H1 (cell line): ENCODE measurements at regions not wholly inside any gene's neighbourhood (a gene's known extent, or its start where the extent isn't known, plus 50 kb on each side); places are given as distances from the start of the nearest gene placed in this dataset.

Source experiments
- CTCF ChIA-PET: fragments of 300-600 bp; sonication (Branson Sonifier 250); formaldehyde crosslinking; loops from one replicate; lab custom pipeline; 2021; ENCODE audit not compliant: partially characterized antibody; lab: Charles Lee
- POLR2A ChIA-PET: fragments of 300-600 bp; sonication (Branson Sonifier 250); formaldehyde crosslinking; loops from one replicate; lab custom pipeline; 2021; ENCODE audit warnings: inconsistent platforms; ENCODE audit not compliant: partially characterized antibody; lab: Charles Lee
- DNase-seq, 2 experiments: peaks; one replicate each; pipeline versions ENCODE4 v3.0.0 to v3.0.0-alpha.2; 2010 to 2022; ENCODE audit warnings: low spot score in 2 of 2, low read depth in 1 of 2, mixed read lengths in 1 of 2
- FAIRE-seq: peaks from 2 replicates; lab custom pipeline; 2011; peaks lifted over from hg19 to GRCh38; lab: Jason Lieb, UNC
- H2AFZ ChIP-seq: 2 replicates; pipeline ENCODE4 v1.8.1; 2012; ENCODE audit warnings: low read length, inconsistent platforms
- H2AK5ac ChIP-seq: 2 replicates; pipeline ENCODE4 v1.6.1; 2013; ENCODE audit warnings: low read depth, low read length
- H2BK120ac ChIP-seq: replicated peaks from 2 replicates; pipeline ENCODE3; 2013; ENCODE audit warnings: low read depth, low read length, inconsistent platforms
- H2BK12ac ChIP-seq: 2 replicates; pipeline ENCODE4 v1.6.1; 2013; ENCODE audit warnings: low read depth, low read length
- H2BK15ac ChIP-seq: 2 replicates; pipeline ENCODE4 v1.6.1; 2013; ENCODE audit warnings: low read length
- H2BK20ac ChIP-seq: 2 replicates; pipeline ENCODE4 v1.6.1; 2013; ENCODE audit warnings: low read length
- H2BK5ac ChIP-seq: 2 replicates; pipeline ENCODE4 v1.6.1; 2013; ENCODE audit warnings: low read depth, low read length
- H3K14ac ChIP-seq: 2 replicates; pipeline ENCODE4 v1.6.1; 2013; ENCODE audit warnings: inconsistent platforms; ENCODE audit not compliant: insufficient read length
- H3K18ac ChIP-seq: 2 replicates; pipeline ENCODE4 v1.6.1; 2013; ENCODE audit warnings: low read length; ENCODE audit errors: extremely low read depth
- H3K23ac ChIP-seq: 2 replicates; pipeline ENCODE4 v1.6.1; 2013; ENCODE audit warnings: inconsistent platforms; ENCODE audit not compliant: insufficient read length
- H3K23me2 ChIP-seq: 2 replicates; pipeline ENCODE4 v1.6.1; 2013; ENCODE audit warnings: low read depth, low read length
- H3K27ac ChIP-seq: 2 replicates; pipeline ENCODE4 v1.6.1; 2011; ENCODE audit warnings: low read depth, low read length, inconsistent platforms
- H3K27me3 ChIP-seq, 4 experiments: replicated peaks in 1 of 4; 1 replicate in 1 of 4; 2 replicates in 3 of 4; pipeline versions ENCODE4 v1.6.1 to v1.8.1; 2011 to 2013; ENCODE audit warnings: low read length in 3 of 4, mild to moderate bottlenecking in 3 of 4, inconsistent platforms in 2 of 4, mixed read lengths in 2 of 4, moderate library complexity in 1 of 4; ENCODE audit not compliant: control insufficient read depth in 3 of 4, insufficient read depth in 3 of 4; ENCODE audit errors: extremely low read depth in 1 of 4
- H3K36me3 ChIP-seq, 4 experiments: 2 replicates each; pipeline versions ENCODE4 v1.6.1 to v1.8.1; 2011 to 2013; ENCODE audit warnings: mild to moderate bottlenecking in 4 of 4, low read length in 3 of 4, moderate library complexity in 2 of 4, control low read depth in 1 of 4, inconsistent platforms in 1 of 4; ENCODE audit not compliant: insufficient read depth in 4 of 4, control insufficient read depth in 2 of 4
- H3K4ac ChIP-seq: replicated peaks from 2 replicates; pipeline ENCODE3; 2013; ENCODE audit warnings: low read length, low read depth, mixed read lengths, inconsistent platforms; ENCODE audit not compliant: insufficient read length
- H3K4me1 ChIP-seq, 4 experiments: replicated peaks in 1 of 4; 1 replicate in 1 of 4; 2 replicates in 3 of 4; pipeline versions ENCODE4 v1.6.1 to v1.8.1; 2011 to 2013; ENCODE audit warnings: low read length in 3 of 4, inconsistent platforms in 2 of 4, mixed read lengths in 1 of 4; ENCODE audit not compliant: insufficient read depth in 4 of 4, control insufficient read depth in 3 of 4
- H3K4me2 ChIP-seq, 2 experiments: 2 replicates each; pipeline versions ENCODE4 v1.6.1 to v1.8.1; 2011 to 2013; ENCODE audit warnings: low read depth in 2 of 2, low read length in 2 of 2, control low read depth in 1 of 2, inconsistent platforms in 1 of 2, mild to moderate bottlenecking in 1 of 2; ENCODE audit not compliant: insufficient read depth in 1 of 2
- H3K4me3 ChIP-seq, 4 experiments: fragments of 200-600, 300-600 bp in 1 of 4; sonication (generic), shearing (Covaris generic), sonication (Bioruptor Twin) in 1 of 4; 2 replicates each; pipeline versions ENCODE4 v1.5.1 to v1.8.1; 2011 to 2016; ENCODE audit warnings: low read length in 4 of 4, low read depth in 3 of 4, control low read depth in 2 of 4, inconsistent platforms in 2 of 4, mild to moderate bottlenecking in 2 of 4, mixed read lengths in 1 of 4, moderate library complexity in 1 of 4; ENCODE audit not compliant: insufficient read depth in 2 of 4; ENCODE audit errors: extremely low read depth in 1 of 4
- H3K56ac ChIP-seq: replicated peaks from 2 replicates; pipeline ENCODE3; 2013; ENCODE audit warnings: low read depth, mild to moderate bottlenecking, mixed read lengths, low read length, inconsistent platforms; ENCODE audit not compliant: insufficient read length
- H3K79me1 ChIP-seq: 2 replicates; pipeline ENCODE4 v1.6.1; 2013; ENCODE audit warnings: low read depth, low read length, control low read depth
- H3K79me2 ChIP-seq, 2 experiments: 2 replicates each; pipeline versions ENCODE4 v1.6.1 to v1.8.1; 2012 to 2013; ENCODE audit warnings: low read length in 2 of 2, mild to moderate bottlenecking in 2 of 2, inconsistent platforms in 1 of 2; ENCODE audit not compliant: insufficient read depth in 2 of 2, control insufficient read depth in 1 of 2
- H3K9ac ChIP-seq, 4 experiments: replicated peaks in 1 of 4; 1 replicate in 1 of 4; 2 replicates in 3 of 4; pipeline versions ENCODE4 v1.6.1 to v1.8.1; 2011 to 2013; ENCODE audit warnings: low read depth in 3 of 4, low read length in 3 of 4, control low read depth in 2 of 4, mild to moderate bottlenecking in 2 of 4, moderate library complexity in 2 of 4, inconsistent platforms in 1 of 4; ENCODE audit errors: extremely low read depth in 1 of 4
- H3K9me3 ChIP-seq, 2 experiments: 2 replicates each; pipeline versions ENCODE4 v1.6.1 to v1.8.1; 2012 to 2013; ENCODE audit warnings: mild to moderate bottlenecking in 2 of 2, moderate library complexity in 2 of 2, control low read depth in 1 of 2, inconsistent platforms in 1 of 2, low read depth in 1 of 2, low read length in 1 of 2, mixed read lengths in 1 of 2; ENCODE audit not compliant: insufficient read depth in 2 of 2
- H4K20me1 ChIP-seq, 2 experiments: replicated peaks in 1 of 2; 2 replicates each; pipeline versions ENCODE3 to v1.8.1; 2011 to 2013; ENCODE audit warnings: inconsistent platforms in 2 of 2, low read length in 2 of 2, mild to moderate bottlenecking in 1 of 2; ENCODE audit not compliant: insufficient read depth in 2 of 2, control insufficient read depth in 1 of 2
- H4K5ac ChIP-seq: 2 replicates; pipeline ENCODE4 v1.6.1; 2013; ENCODE audit warnings: low read length, low read depth, mixed read lengths, inconsistent platforms; ENCODE audit not compliant: insufficient read length
- H4K8ac ChIP-seq: 2 replicates; pipeline ENCODE4 v1.8.0; 2013; ENCODE audit warnings: mild to moderate bottlenecking, moderate library complexity, low read length, inconsistent platforms; ENCODE audit not compliant: insufficient read depth; ENCODE audit errors: extremely low read depth
- H4K91ac ChIP-seq: replicated peaks from 2 replicates; pipeline ENCODE3; 2013; ENCODE audit warnings: low read length, mixed read lengths, inconsistent platforms; ENCODE audit not compliant: insufficient read length
- WGBS, 2 experiments: shearing (Covaris generic) in 1 of 2; methylation state at CpG; one replicate each; pipeline versions ENCODE4 v1.1.6 to v1.1.7; 2013 to 2015; ENCODE audit warnings: low lambda C conversion rate in 2 of 2, mixed read lengths in 2 of 2, inconsistent platforms in 1 of 2, low coverage in 1 of 2, missing lambda C conversion rate in 1 of 2; ENCODE audit not compliant: insufficient replicate concordance in 2 of 2, insufficient coverage in 1 of 2, insufficient read length in 1 of 2; ENCODE audit errors: extremely low coverage in 1 of 2, missing lambda C conversion rate in 1 of 2; 5-methylcytosine and 5-hydroxymethylcytosine counted together

GRCh38 chr15:35723120-35723847 lies 177.3 kb upstream of the DPH6 start:
- no peak overlapping the region for H3K23ac ChIP-seq
- no peaks in the 10 kb centered on the region for H3K27me3 ChIP-seq
- no peaks in the 10 kb centered on the region for H3K9me3 ChIP-seq
- POLR2A ChIA-PET: interaction anchor here (0.9 kb wide), 1 partner anchor 18 kb away, joined by 3 read pairs; no protein-coding TSS in a partner anchor
- no peak overlapping the region for H2AFZ ChIP-seq
- H4K20me1 ChIP-seq: no peaks in the 10 kb centered on the region
- no peaks in the 10 kb centered on the region for H3K36me3 ChIP-seq
- H4K5ac ChIP-seq: no peak overlapping the region
- H2BK5ac ChIP-seq: no peak overlapping the region
- no peak overlapping the region for H2AK5ac ChIP-seq
- 0 out of 7 replicates have a peak, but pooled peaks cover 0 to 3% (median 0%) of the 10 kb centered on the region in 4 experiments for H3K4me1 ChIP-seq
- no peaks in the 10 kb centered on the region for H3K79me1 ChIP-seq
- no peak for DNase-seq
- H3K4me3 ChIP-seq: no peak overlapping the region
- H3K9ac ChIP-seq: no peak overlapping the region
- no peaks in the 10 kb centered on the region for H3K79me2 ChIP-seq
- H3K56ac ChIP-seq: no peak overlapping the region
- 89% methylated on average over 5 of the region's 5 CpGs; no CpG with 5 or more reads in 1 of the 2 experiments for WGBS, 2 experiments
- no peak for FAIRE-seq
- CTCF ChIA-PET: interaction anchor here (0.6 kb wide), 2 partner anchors 563 to 698 kb away, joined by 3 read pairs; no protein-coding TSS in a partner anchor
- no peak overlapping the region for H3K4me2 ChIP-seq
- H2BK120ac ChIP-seq: no peak overlapping the region
- no peak overlapping the region for H3K4ac ChIP-seq
- H4K8ac ChIP-seq: no peak overlapping the region
- H3K14ac ChIP-seq: no peak overlapping the region
- no peak overlapping the region for H2BK12ac ChIP-seq
- no peak overlapping the region for H3K27ac ChIP-seq
- H3K18ac ChIP-seq: no peak overlapping the region
- no peak overlapping the region for H2BK15ac ChIP-seq
- no peak overlapping the region for H2BK20ac ChIP-seq
- no peaks in the 10 kb centered on the region for H3K23me2 ChIP-seq
- H4K91ac ChIP-seq: no peak overlapping the region
